K562 (cell line): ENCODE measurements at regions not wholly inside any gene's neighbourhood (a gene's known extent, or its start where the extent isn't known, plus 50 kb on each side); places are given as distances from the start of the nearest gene placed in this dataset.

Experiments
- ATAC-seq: fragments of 200-7000 bp; cut with Tn5 transposase; 3 replicates; pipeline ENCODE4 v1.9.1; 2020; ENCODE audit warnings: moderate library complexity
- BruUV-seq: library from RNA; stranded (reverse); fragments of 400-500 nt; replicated peaks from 2 replicates; lab custom pipeline; 2021; lab: Mats Ljungman, UMichigan
- CTCF ChIA-PET: fragments of 300-600 bp; formaldehyde crosslinking; extraction: SDS; loops from one replicate; lab custom pipeline; 2021; ENCODE audit warnings: low intra/inter-chr PET ratio; lab: Yijun Ruan, JAX
- POLR2A ChIA-PET: fragments of 300-600, 350-650 bp; sonication (Branson Sonifier 250); formaldehyde crosslinking; extraction: SDS; loops from one replicate; lab custom pipeline; 2021; ENCODE audit warnings: antibody characterized with exemption, inconsistent platforms; lab: Yijun Ruan, JAX
- DNase-seq, 4 experiments: peaks; one replicate each; pipeline versions ENCODE4 v3.0.0 to v3.0.0-alpha.2; 2011 to 2018; ENCODE audit warnings: low spot score in 3 of 4, mixed read lengths in 3 of 4; ENCODE audit errors: extremely low read depth in 1 of 4
- FAIRE-seq: peaks from 2 replicates; lab custom pipeline; 2011; peaks lifted over from hg19 to GRCh38; lab: Jason Lieb, UNC
- H2AFZ ChIP-seq: 2 replicates; pipeline ENCODE4 v1.6.0; 2011; ENCODE audit warnings: low read depth, low read length, control low read depth, inconsistent platforms
- H3K27ac ChIP-seq: fragments of 200-600 bp; 3 replicates; pipeline ENCODE4 v1.8.0; 2011; ENCODE audit warnings: low read depth, mild to moderate bottlenecking, control low read depth, inconsistent platforms, low read length, moderate library complexity, mixed read lengths; ENCODE audit errors: extremely low read depth
- H3K27me3 ChIP-seq, 2 experiments: fragments of 300-600 bp in 1 of 2; 2 replicates in 1 of 2; 3 replicates in 1 of 2; pipeline versions ENCODE4 v1.6.0 to v1.8.0; 2011; ENCODE audit warnings: inconsistent platforms in 2 of 2, low read length in 2 of 2, mild to moderate bottlenecking in 1 of 2, mixed read lengths in 1 of 2, moderate library complexity in 1 of 2; ENCODE audit not compliant: control insufficient read depth in 2 of 2, insufficient read depth in 2 of 2
- H3K36me3 ChIP-seq: fragments of 300-600 bp; 3 replicates; pipeline ENCODE4 v1.8.0; 2011; ENCODE audit warnings: mild to moderate bottlenecking, low read length, inconsistent platforms; ENCODE audit not compliant: control insufficient read depth, insufficient read depth
- H3K4me1 ChIP-seq, 2 experiments: fragments of 200-600 bp in 1 of 2; replicated peaks in 1 of 2; 2 replicates in 1 of 2; 3 replicates in 1 of 2; pipeline versions ENCODE4 v1.5.1 to v1.8.0; 2011; ENCODE audit warnings: inconsistent platforms in 2 of 2, low read length in 2 of 2, mild to moderate bottlenecking in 1 of 2, mixed read lengths in 1 of 2, moderate library complexity in 1 of 2; ENCODE audit not compliant: control insufficient read depth in 2 of 2, insufficient read depth in 2 of 2
- H3K4me2 ChIP-seq: 2 replicates; pipeline ENCODE4 v1.6.1; 2011; ENCODE audit warnings: low read length, control low read depth, inconsistent platforms, mixed read lengths; ENCODE audit not compliant: insufficient read depth
- H3K4me3 ChIP-seq: fragments of 200-600 bp; sonication (generic), shearing (Covaris generic); 2 replicates; pipeline ENCODE4 v1.5.1; 2016; ENCODE audit warnings: control low read depth, inconsistent platforms
- H3K79me2 ChIP-seq: fragments of 200-600 bp; 3 replicates; pipeline ENCODE4 v1.8.0; 2011; ENCODE audit warnings: low read length, inconsistent platforms; ENCODE audit not compliant: control insufficient read depth, insufficient read depth
- H3K9ac ChIP-seq, 2 experiments: 2 replicates each; pipeline versions ENCODE4 v1.6.0 to v1.6.1; 2011; ENCODE audit warnings: low read depth in 2 of 2, low read length in 2 of 2, control low read depth in 1 of 2, inconsistent platforms in 1 of 2, mild to moderate bottlenecking in 1 of 2, mixed read lengths in 1 of 2; ENCODE audit not compliant: insufficient read depth in 1 of 2
- H3K9me1 ChIP-seq: one replicate; pipeline ENCODE4 v1.6.0; 2011; ENCODE audit warnings: inconsistent platforms, mild to moderate bottlenecking, low read length, moderate library complexity; ENCODE audit not compliant: control insufficient read depth, insufficient read depth
- H3K9me3 ChIP-seq: replicated peaks from 2 replicates; pipeline ENCODE4 v1.5.1; 2011; ENCODE audit warnings: low read depth, low read length, inconsistent platforms; ENCODE audit not compliant: control insufficient read depth, insufficient read depth
- H4K20me1 ChIP-seq: replicated peaks from 2 replicates; pipeline ENCODE4 v1.6.1; 2011; ENCODE audit warnings: low read length, inconsistent platforms, mixed read lengths; ENCODE audit not compliant: control insufficient read depth, insufficient read depth
- CC2D1A ChIP-seq: fragments of 450-650 bp; IDR thresholded peaks from 2 replicates; pipeline ENCODE4 v1.6.1; 2017; ENCODE audit warnings: mild to moderate bottlenecking
- CHD7 ChIP-seq: fragments of 200-600 bp; sonication (generic); IDR thresholded peaks from one replicate; pipeline ENCODE4 v1.6.1; 2012; ENCODE audit warnings: mild to moderate bottlenecking, low read depth, low read length, inconsistent platforms
- DDX20 ChIP-seq: fragments of 450-650 bp; IDR thresholded peaks from 2 replicates; pipeline ENCODE4 v1.6.1; 2016; ENCODE audit warnings: missing genetic modification characterization, low read depth, mild to moderate bottlenecking, missing compliant biosample characterization, moderate library complexity
- ETS2 ChIP-seq: IDR thresholded peaks from 2 replicates; pipeline ENCODE4 v1.6.1; 2016; ENCODE audit warnings: borderline replicate concordance, missing genetic modification characterization, mild to moderate bottlenecking, moderate library complexity, missing compliant biosample characterization; ENCODE audit not compliant: poor library complexity, severe bottlenecking
- HDAC6 ChIP-seq: IDR thresholded peaks from 2 replicates; pipeline ENCODE4 v1.6.1; 2012; ENCODE audit warnings: low read depth, mild to moderate bottlenecking, control low read depth, inconsistent platforms, low read length, moderate library complexity
- IRF1 ChIP-seq: sonication (generic); formaldehyde crosslinking; IDR thresholded peaks from 2 replicates; pipeline ENCODE4 v1.8.0; 2022; ENCODE audit warnings: missing genetic modification reagents, mild to moderate bottlenecking, borderline replicate concordance
- MCM2 ChIP-seq: fragments of 450-650 bp; IDR thresholded peaks from 2 replicates; pipeline ENCODE4 v1.6.1; 2017; ENCODE audit warnings: low read depth, mild to moderate bottlenecking
- NONO ChIP-seq, 2 experiments: fragments of 200-400 bp in 1 of 2; fragments of 450-650 bp in 1 of 2; formaldehyde crosslinking in 1 of 2; IDR thresholded peaks; 2 replicates each; pipeline ENCODE4 v1.6.1; 2017; ENCODE audit warnings: low read depth in 2 of 2, mild to moderate bottlenecking in 2 of 2, moderate library complexity in 2 of 2, low read length in 1 of 2
- RBM14 ChIP-seq: fragments of 200-400 bp; formaldehyde crosslinking; IDR thresholded peaks from 2 replicates; pipeline ENCODE4 v1.6.1; 2018; ENCODE audit warnings: low read depth, mild to moderate bottlenecking, low read length, moderate library complexity, borderline replicate concordance; ENCODE audit not compliant: insufficient read depth
- SMARCA5 ChIP-seq: fragments of 450-650 bp; IDR thresholded peaks from 2 replicates; pipeline ENCODE4 v1.6.1; 2016
- TCF3 ChIP-seq: sonication (generic); formaldehyde crosslinking; IDR thresholded peaks from 2 replicates; pipeline ENCODE4 v1.4.0; 2020; ENCODE audit warnings: mild to moderate bottlenecking, missing genetic modification reagents
- ZC3H11A ChIP-seq: IDR thresholded peaks from 2 replicates; pipeline ENCODE4 v1.6.1; 2012; ENCODE audit warnings: low read depth, low read length, improper control_type of control experiment
- WGBS: fragments of 100-300 bp; shearing (Covaris generic); methylation state at CpG from one replicate; pipeline ENCODE4 v1.1.6; 2016; ENCODE audit warnings: low coverage, mixed read lengths; ENCODE audit not compliant: insufficient coverage; ENCODE audit errors: missing lambda C conversion rate; 5-methylcytosine and 5-hydroxymethylcytosine counted together
- in situ Hi-C: fragments of 300-500 bp; cut with MboI; formaldehyde crosslinking; loops from 4 replicates; pipeline ENCODE4 v1.15.0; 2018; ENCODE audit warnings: inconsistent platforms, mixed read lengths
- intact Hi-C: fragments of 100-400 bp; cut with micrococcal nuclease; formaldehyde crosslinking; loops from 2 replicates; pipeline ENCODE4 v1.14.2; 2022

GRCh38 chr18:27749194-27749593, 427.7 kb downstream of the CDH2 start:
- no peaks in the 10 kb centered on the region for H3K36me3 ChIP-seq
- ChIA-PET POLR2A (no interaction called here), CTCF (no interaction called here)
- intact Hi-C loops = no loop called here
- DNase-seq (no peak), FAIRE-seq (no peak), ATAC-seq (no peak)
- H3K4me1 ChIP-seq = no peaks in the 10 kb centered on the region
- BruUV-seq = no TSS peak
- no peak overlapping the region for H2AFZ ChIP-seq
- H3K79me2 ChIP-seq = no peaks in the 10 kb centered on the region
- no peaks in the 10 kb centered on the region for H4K20me1 ChIP-seq
- H3K9me3 ChIP-seq = no peaks in the 10 kb centered on the region; the same call in 1 of the 2 replicates
- H3K9me1 ChIP-seq = no peaks in the 10 kb centered on the region
- H3K9ac ChIP-seq = no peak overlapping the region
- H3K4me3 ChIP-seq = no peak overlapping the region
- 2% methylated on average over 3 of the region's 3 CpGs for WGBS
- no peaks in the 10 kb centered on the region for H3K27me3 ChIP-seq
- no peak overlapping the region for H3K27ac ChIP-seq
- no peak overlapping the region for H3K4me2 ChIP-seq
- in situ Hi-C loops = no loop called here
- TF ChIP-seq RBM14 = no peak
- TF ChIP-seq NONO (IDR thresholded peaks at IDR 0.05; ENCODE audit: low read depth in 2 of 2, low read length in 1 of 2) = no peak
- TF ChIP-seq IRF1 (CRISPR knock-in tag) = no peak
- TF ChIP-seq ZC3H11A = no peak
- no peak for TF ChIP-seq HDAC6
- no peak for TF ChIP-seq CC2D1A
- no peak for TF ChIP-seq DDX20
- TF ChIP-seq MCM2 = no peak
- no peak for TF ChIP-seq CHD7
- no peak for TF ChIP-seq ETS2 (tag)
- no peak for TF ChIP-seq SMARCA5
- no peak for TF ChIP-seq TCF3 (CRISPR knock-in tag)
